HG02571 (cell line): ENCODE measurements at regions not wholly inside any gene's neighbourhood (a gene's known extent, or its start where the extent isn't known, plus 50 kb on each side); places are given as distances from the start of the nearest gene placed in this dataset.

Source experiments
- ATAC-seq: cut with Tn5 transposase; IDR thresholded peaks from one replicate; pipeline ENCODE4 v1.9.1; 2021; ENCODE audit warnings: mild to moderate bottlenecking, moderate library complexity; ENCODE audit not compliant: unreplicated experiment

- ATAC-seq = no peak
Measured at GRCh38 chr14:101116486-101117130, 213.1 kb upstream of the RTL1 start.

- no peak for ATAC-seq
Measured at GRCh38 chr14:101117543-101117942, 214.0 kb upstream of the RTL1 start.

- no peak for ATAC-seq
Measured at GRCh38 chr14:101118233-101118632, 214.7 kb upstream of the RTL1 start.

GRCh38 chr14:101118746-101119591 lies 215.4 kb upstream of the RTL1 start:
- no peak for ATAC-seq

GRCh38 chr14:101119830-101120571 lies 216.5 kb upstream of the RTL1 start:
- no peak for ATAC-seq

GRCh38 chr14:101120641-101121507 lies 217.4 kb upstream of the RTL1 start:
- ATAC-seq = no peak

- ATAC-seq = no peak
Measured at GRCh38 chr14:101121508-101122139, 218.1 kb upstream of the RTL1 start.

- no peak for ATAC-seq
Measured at GRCh38 chr14:101122237-101123141, 219.0 kb upstream of the RTL1 start.

GRCh38 chr14:101123618-101124510 lies 220.3 kb upstream of the RTL1 start:
- ATAC-seq = no peak

GRCh38 chr14:101124815-101125214 lies 221.3 kb upstream of the RTL1 start:
- no peak for ATAC-seq

GRCh38 chr14:101125313-101125712 lies 221.8 kb upstream of the RTL1 start:
- no peak for ATAC-seq

GRCh38 chr14:101125719-101126651 lies 222.5 kb upstream of the RTL1 start:
- ATAC-seq = no peak

- ATAC-seq = no peak
Measured at GRCh38 chr14:101126731-101127130, 223.2 kb upstream of the RTL1 start.

- no peak for ATAC-seq
Measured at GRCh38 chr14:101127224-101127623, 223.7 kb upstream of the RTL1 start.

GRCh38 chr14:101128478-101129321 lies 225.2 kb upstream of the RTL1 start:
- ATAC-seq = no peak

GRCh38 chr14:101129521-101130167 lies 226.1 kb upstream of the RTL1 start:
- ATAC-seq = no peak
